Spleen (tissue), 7 donors: ENCODE measurements at regions not wholly inside any gene's neighbourhood (a gene's known extent, or its start where the extent isn't known, plus 50 kb on each side); places are given as distances from the start of the nearest gene placed in this dataset.
"Not testable (repeated sequence)": the region's sequence is repeated elsewhere in the genome, so short reads cannot be mapped to it uniquely, and the experiment has no call there.

Source experiments
- CTCF ChIP-seq, 11 experiments: fragments of 200-600 bp in 7 of 11; fragments of 450-650 bp in 4 of 11; sonication (generic) in 4 of 11; IDR thresholded peaks in 8 of 11; conservative IDR thresholded peaks in 3 of 11; 1 replicate in 7 of 11; 2 replicates in 4 of 11; pipeline versions ENCODE4 v1.4.0 to v1.8.0; 2016 to 2021; ENCODE audit warnings: antibody characterized with exemption in 11 of 11, inconsistent platforms in 4 of 11, mild to moderate bottlenecking in 1 of 11
- POLR2A ChIP-seq, 3 donors: fragments of 450-650 bp; IDR thresholded peaks; one replicate each; pipeline ENCODE4 v1.5.1; 2017; ENCODE audit warnings: antibody characterized with exemption in 3 of 3, mild to moderate bottlenecking in 1 of 3
- POLR2AphosphoS5 ChIP-seq, 3 donors: sonication (generic); formaldehyde crosslinking; IDR thresholded peaks; one replicate each; pipeline ENCODE4 v1.5.1; 2017; ENCODE audit warnings: antibody characterized with exemption in 3 of 3
- donor health status: DM: no; HTN: no; CAD: no; lungs with moderate emphysema.
- donor health status: DM: no; HTN: no; CAD: no.
- donor health status: DM: no; HTN: no; CAD: no.

- not testable (repeated sequence) for TF ChIP-seq CTCF (IDR thresholded peaks at IDR 0.05 in 8 of 11, conservative IDR thresholded peaks at IDR 0.05 in 3 of 11); POLR2A (IDR thresholded peaks at IDR 0.05); POLR2AphosphoS5 (IDR thresholded peaks at IDR 0.05)
These were observed 107.7 kb downstream of the PRR15 start for GRCh38 chr7:29671286-29671685.
